Tibial nerve (tissue), 4 donors: ENCODE measurements at regions not wholly inside any gene's neighbourhood (a gene's known extent, or its start where the extent isn't known, plus 50 kb on each side); places are given as distances from the start of the nearest gene placed in this dataset.

ENCODE experiments used
- EP300 ChIP-seq, 2 donors: sonication (generic); formaldehyde crosslinking; IDR thresholded peaks; one replicate each; pipeline ENCODE4 v1.6.1; 2017; ENCODE audit warnings: antibody characterized with exemption in 2 of 2, mild to moderate bottlenecking in 1 of 2
- POLR2A ChIP-seq, 2 donors: fragments of 450-650 bp; IDR thresholded peaks; one replicate each; pipeline ENCODE4 v1.6.1; 2017; ENCODE audit warnings: antibody characterized with exemption in 2 of 2, mild to moderate bottlenecking in 2 of 2, moderate library complexity in 2 of 2
- TF ChIP-seq, protein P1 (sequence below), 5 experiments: fragments of 200-600 bp in 3 of 5; fragments of 450-650 bp in 2 of 5; sonication (generic) in 3 of 5; IDR thresholded peaks; one replicate each; pipeline ENCODE4 v1.5.1; 2016 to 2019; ENCODE audit warnings: antibody characterized with exemption in 5 of 5, mild to moderate bottlenecking in 3 of 5, moderate library complexity in 2 of 5

DNA sequence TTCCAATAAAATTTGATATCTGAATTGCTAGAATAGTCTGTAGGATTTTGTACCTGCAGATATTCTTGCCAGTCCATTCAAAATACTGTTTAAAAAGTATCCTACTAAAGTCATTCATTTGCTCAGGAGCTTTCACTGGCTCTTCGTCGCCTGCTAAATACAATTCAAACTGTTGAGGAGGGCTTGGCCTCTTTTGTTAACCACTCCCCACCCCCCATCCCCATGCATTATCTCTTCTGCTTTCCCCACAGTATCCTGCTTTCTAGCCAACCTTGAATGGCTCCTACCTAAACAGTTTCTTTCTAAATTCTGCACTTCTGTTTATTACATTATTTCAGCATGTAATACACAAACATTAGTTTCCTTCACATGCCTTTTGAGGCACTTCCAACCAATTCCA is 230.8 kb downstream of the CPE start:
- TF ChIP-seq, protein P1, sequence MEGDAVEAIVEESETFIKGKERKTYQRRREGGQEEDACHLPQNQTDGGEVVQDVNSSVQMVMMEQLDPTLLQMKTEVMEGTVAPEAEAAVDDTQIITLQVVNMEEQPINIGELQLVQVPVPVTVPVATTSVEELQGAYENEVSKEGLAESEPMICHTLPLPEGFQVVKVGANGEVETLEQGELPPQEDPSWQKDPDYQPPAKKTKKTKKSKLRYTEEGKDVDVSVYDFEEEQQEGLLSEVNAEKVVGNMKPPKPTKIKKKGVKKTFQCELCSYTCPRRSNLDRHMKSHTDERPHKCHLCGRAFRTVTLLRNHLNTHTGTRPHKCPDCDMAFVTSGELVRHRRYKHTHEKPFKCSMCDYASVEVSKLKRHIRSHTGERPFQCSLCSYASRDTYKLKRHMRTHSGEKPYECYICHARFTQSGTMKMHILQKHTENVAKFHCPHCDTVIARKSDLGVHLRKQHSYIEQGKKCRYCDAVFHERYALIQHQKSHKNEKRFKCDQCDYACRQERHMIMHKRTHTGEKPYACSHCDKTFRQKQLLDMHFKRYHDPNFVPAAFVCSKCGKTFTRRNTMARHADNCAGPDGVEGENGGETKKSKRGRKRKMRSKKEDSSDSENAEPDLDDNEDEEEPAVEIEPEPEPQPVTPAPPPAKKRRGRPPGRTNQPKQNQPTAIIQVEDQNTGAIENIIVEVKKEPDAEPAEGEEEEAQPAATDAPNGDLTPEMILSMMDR (IDR thresholded peaks at IDR 0.05) = no peak
- TF ChIP-seq POLR2A (IDR thresholded peaks at IDR 0.05) (no peak), EP300 (IDR thresholded peaks at IDR 0.05) (no peak)
